HUES48 (cell line): ENCODE measurements at regions not wholly inside any gene's neighbourhood (a gene's known extent, or its start where the extent isn't known, plus 50 kb on each side); places are given as distances from the start of the nearest gene placed in this dataset.

Source experiments
- H3K27ac ChIP-seq: one replicate; pipeline ENCODE4 v1.7.0; 2013; ENCODE audit warnings: low read depth, low read length, inconsistent platforms
- H3K27me3 ChIP-seq: 2 replicates; pipeline ENCODE4 v1.6.1; 2013; ENCODE audit warnings: mild to moderate bottlenecking, low read length; ENCODE audit not compliant: control insufficient read depth, insufficient read depth
- H3K36me3 ChIP-seq: 2 replicates; pipeline ENCODE4 v1.6.1; 2013; ENCODE audit warnings: low read length; ENCODE audit not compliant: control insufficient read depth, insufficient read depth
- H3K4me1 ChIP-seq: 2 replicates; pipeline ENCODE4 v1.6.1; 2013; ENCODE audit warnings: mild to moderate bottlenecking, low read length; ENCODE audit not compliant: control insufficient read depth, insufficient read depth
- H3K4me3 ChIP-seq: 2 replicates; pipeline ENCODE4 v1.5.1; 2013; ENCODE audit warnings: mild to moderate bottlenecking, low read depth, low read length
- H3K9ac ChIP-seq: 2 replicates; pipeline ENCODE4 v1.6.1; 2013; ENCODE audit warnings: mild to moderate bottlenecking, low read depth, low read length, moderate library complexity
- H3K9me3 ChIP-seq: 2 replicates; pipeline ENCODE4 v1.6.1; 2013; ENCODE audit warnings: low read length; ENCODE audit not compliant: control insufficient read depth, insufficient read depth

DNA sequence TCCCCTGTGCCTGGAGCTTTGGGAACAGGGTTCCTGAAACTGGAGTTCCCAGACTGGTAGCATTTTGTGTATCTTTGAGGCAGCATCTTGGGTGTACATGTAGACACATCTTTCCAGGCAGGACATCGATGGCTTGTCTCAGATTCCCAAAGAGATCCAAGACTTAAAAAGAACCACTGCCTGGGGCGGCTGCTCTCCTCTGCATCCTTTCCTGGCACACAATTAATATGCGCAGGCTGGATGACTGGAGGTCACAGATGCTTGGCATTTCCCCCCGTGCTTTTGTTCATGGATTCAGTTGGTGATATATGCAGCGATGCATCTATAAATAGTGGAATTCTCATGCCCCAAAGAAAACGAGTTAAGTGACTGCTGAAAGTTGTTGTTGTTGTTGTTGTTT is 80.5 kb downstream of the CLDN34 start:
- no peak overlapping the region for H3K4me3 ChIP-seq
- H3K27me3 ChIP-seq: no peaks in the 10 kb centered on the region
- peak overlapping the region; percentile 6 for H3K27ac ChIP-seq
- no peaks in the 10 kb centered on the region for H3K36me3 ChIP-seq
- no peaks in the 10 kb centered on the region for H3K9me3 ChIP-seq
- no peak overlapping the region; the same call in 1 of the 2 replicates for H3K9ac ChIP-seq
- H3K4me1 ChIP-seq: peaks cover 49% of the 10 kb centered on the region

DNA sequence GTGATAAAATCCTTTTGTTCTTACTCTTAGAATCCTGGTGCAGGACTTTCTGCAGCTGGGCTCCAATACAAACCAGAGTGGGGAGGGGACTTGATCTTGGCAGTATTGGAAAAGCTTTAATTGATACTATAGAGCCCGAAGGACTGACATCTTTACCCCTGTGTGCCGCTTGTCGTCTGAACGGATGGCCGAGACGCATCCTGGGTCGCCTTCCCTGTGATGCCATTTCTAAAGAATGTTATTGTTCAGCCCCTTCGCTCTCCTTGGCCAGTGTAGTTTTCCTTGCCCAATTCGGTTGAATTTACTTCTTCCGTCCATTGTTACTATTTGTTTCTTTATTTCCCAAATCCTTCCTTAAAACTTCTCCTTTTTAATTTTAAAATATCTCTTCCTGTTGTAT is 80.9 kb downstream of the CLDN34 start:
- no peaks in the 10 kb centered on the region for H3K27me3 ChIP-seq
- no peak overlapping the region; the same call in 1 of the 2 replicates for H3K9ac ChIP-seq
- H3K36me3 ChIP-seq: no peaks in the 10 kb centered on the region
- H3K27ac ChIP-seq: peak overlapping the region; percentile 37
- peaks cover 49% of the 10 kb centered on the region for H3K4me1 ChIP-seq
- H3K4me3 ChIP-seq: no peak overlapping the region
- H3K9me3 ChIP-seq: no peaks in the 10 kb centered on the region

DNA sequence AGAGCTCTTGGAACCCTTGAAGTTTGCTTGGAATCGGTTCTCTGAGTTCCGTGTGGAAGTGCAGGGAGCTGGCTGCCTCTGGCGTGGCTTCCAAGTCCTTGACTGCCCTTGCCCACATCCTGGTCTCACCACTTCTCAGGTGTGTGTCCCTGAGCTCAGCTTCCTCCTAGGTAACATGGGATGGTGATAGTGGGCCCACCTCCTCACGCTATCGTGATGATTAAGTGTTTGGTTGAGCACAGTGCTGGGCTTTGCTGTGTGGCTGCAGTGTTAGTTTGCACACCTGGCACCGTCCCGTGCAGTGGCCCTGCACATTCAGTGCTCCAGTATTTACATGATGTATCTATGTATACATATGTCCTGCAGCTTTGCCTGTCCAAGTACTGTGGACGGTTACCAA is 81.5 kb downstream of the CLDN34 start:
- Histone ChIP-seq H3K27ac (peak overlapping the region; percentile 37), H3K9me3 (no peaks in the 10 kb centered on the region), H3K9ac (no peak overlapping the region), H3K4me1 (peaks cover 49% of the 10 kb centered on the region), H3K4me3 (no peak overlapping the region), H3K36me3 (no peaks in the 10 kb centered on the region), H3K27me3 (no peaks in the 10 kb centered on the region)

DNA sequence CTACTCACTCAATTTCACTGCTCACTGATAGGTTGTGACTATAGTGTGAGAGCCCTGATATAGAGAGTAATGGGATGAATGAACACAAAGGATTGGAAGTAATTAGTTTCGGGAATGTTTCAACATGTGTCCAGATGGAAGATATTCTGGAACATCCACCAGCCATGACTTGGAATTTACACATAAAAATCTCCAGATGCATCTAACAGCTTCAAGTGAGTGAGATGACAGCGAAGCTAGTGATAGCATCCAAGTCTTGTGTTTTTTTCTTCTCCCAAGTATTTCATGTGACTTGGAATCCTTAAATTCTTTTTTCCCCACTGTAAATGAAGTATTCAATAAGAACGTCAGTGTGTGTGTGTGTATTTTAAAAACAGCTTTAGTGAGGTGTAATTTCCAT is 82.1 kb downstream of the CLDN34 start:
- no peaks in the 10 kb centered on the region for H3K36me3 ChIP-seq

DNA sequence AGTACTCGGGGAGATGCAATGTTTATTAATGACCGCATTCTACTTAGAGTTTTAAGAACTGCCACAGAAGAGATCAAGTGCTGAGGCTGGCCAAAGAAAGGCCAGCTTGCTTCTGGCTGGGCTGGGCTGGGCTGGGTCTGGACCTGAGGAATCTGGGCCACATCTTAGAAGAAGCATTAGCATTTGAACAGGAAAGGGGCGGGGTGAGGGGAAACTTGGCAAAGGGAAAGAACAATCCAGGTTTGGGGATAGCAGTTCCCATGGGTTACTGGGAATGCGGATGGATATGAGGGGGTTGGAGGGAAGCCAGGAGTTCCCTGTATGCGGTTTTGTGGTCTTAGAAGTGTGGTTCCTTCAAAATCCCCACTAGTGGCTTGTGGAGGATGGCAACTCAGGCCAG is 83.3 kb downstream of the CLDN34 start:
- Histone ChIP-seq H3K27me3 (no peaks in the 10 kb centered on the region), H3K9ac (no peak overlapping the region), H3K4me1 (peaks cover 49% of the 10 kb centered on the region), H3K27ac (peak overlapping the region; percentile 62), H3K4me3 (0 out of 2 replicates have a peak overlapping the region, but pooled peaks have one; percentile 3), H3K9me3 (no peaks in the 10 kb centered on the region; the same call in 1 of the 2 replicates), H3K36me3 (no peaks in the 10 kb centered on the region)

More for the DNA sequence above, 82.1 kb downstream of the CLDN34 start:
- peaks cover 49% of the 10 kb centered on the region for H3K4me1 ChIP-seq
- no peaks in the 10 kb centered on the region for H3K27me3 ChIP-seq
- H3K9me3 ChIP-seq: no peaks in the 10 kb centered on the region
- no peak overlapping the region for H3K4me3 ChIP-seq
- H3K9ac ChIP-seq: no peak overlapping the region
- H3K27ac ChIP-seq: no peak overlapping the region

DNA sequence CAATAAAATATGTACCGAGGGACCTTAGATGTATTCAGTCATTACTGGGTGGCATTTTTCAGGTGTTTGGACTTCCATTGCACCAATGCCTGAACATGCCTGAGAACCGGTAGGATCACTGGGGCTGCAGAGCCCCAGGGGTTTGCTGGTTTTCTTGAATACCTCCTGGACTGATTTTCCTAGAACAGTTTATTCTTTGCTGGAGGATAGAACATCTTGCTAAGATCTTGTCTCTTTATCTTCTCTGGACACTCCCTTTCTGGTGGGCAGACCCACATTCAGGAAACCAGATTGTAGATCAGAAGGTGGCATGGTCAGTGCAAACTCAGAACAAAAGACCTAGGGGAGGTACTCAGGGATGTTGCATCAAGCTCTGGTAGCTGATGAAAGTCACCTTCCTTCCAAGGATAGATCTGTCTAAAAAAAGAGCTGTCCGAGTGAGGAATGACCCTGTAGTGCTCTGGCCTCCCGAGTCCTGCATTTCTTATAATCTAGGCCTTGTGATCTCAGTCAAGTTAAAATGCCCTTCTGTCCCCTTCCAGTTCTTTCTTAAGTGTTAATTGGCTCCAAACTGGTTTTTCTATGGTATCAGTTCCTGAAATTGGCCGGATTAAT is 84.8 kb downstream of the CLDN34 start:
- no peaks in the 10 kb centered on the region; the same call in 1 of the 2 replicates for H3K9me3 ChIP-seq
- H3K9ac ChIP-seq: no peak overlapping the region
- H3K27me3 ChIP-seq: no peaks in the 10 kb centered on the region
- H3K4me3 ChIP-seq: no peak overlapping the region
- peaks cover 49% of the 10 kb centered on the region for H3K4me1 ChIP-seq
- H3K27ac ChIP-seq: no peak overlapping the region
- H3K36me3 ChIP-seq: no peaks in the 10 kb centered on the region

DNA sequence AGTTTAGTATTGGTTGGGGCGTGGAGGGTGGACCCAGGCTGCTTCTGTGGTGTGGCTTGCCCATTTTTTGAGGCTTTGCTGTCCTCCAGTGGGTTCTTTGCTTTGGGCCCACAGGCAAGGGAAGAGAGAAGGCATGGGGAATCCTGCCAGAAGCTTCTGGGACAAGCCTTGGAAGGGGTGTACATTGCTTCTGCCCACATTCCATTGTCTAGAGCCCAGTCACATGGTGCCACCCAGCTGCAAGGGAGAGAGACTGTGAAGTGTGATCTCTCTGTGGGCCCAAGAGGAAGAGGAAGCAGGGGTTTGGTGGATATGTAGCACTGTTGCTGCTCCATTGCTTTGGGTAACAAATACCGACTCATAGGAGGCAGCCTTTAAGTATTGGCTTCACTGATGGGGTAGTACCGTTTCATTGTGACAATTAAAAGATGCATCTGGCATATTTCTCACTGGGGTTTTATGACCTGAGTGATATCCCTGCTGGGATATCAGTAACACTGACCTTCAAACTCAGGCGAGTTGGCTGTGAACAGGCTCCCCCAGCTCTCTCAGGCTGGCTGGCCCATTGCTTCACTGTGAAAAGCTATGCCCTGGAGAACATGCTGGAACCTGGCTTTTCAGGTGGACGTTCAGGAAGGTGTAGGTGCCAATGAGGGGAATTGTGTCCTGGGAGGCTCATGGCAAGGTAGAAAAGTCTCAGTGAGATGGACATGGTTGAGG is 85.9 kb downstream of the CLDN34 start:
- no peaks in the 10 kb centered on the region for H3K27me3 ChIP-seq
- peaks cover 38% of the 10 kb centered on the region for H3K4me1 ChIP-seq
- no peak overlapping the region for H3K4me3 ChIP-seq
- no peaks in the 10 kb centered on the region for H3K36me3 ChIP-seq
- H3K9ac ChIP-seq: no peak overlapping the region
- H3K9me3 ChIP-seq: no peaks in the 10 kb centered on the region; the same call in 1 of the 2 replicates
- H3K27ac ChIP-seq: no peak overlapping the region

DNA sequence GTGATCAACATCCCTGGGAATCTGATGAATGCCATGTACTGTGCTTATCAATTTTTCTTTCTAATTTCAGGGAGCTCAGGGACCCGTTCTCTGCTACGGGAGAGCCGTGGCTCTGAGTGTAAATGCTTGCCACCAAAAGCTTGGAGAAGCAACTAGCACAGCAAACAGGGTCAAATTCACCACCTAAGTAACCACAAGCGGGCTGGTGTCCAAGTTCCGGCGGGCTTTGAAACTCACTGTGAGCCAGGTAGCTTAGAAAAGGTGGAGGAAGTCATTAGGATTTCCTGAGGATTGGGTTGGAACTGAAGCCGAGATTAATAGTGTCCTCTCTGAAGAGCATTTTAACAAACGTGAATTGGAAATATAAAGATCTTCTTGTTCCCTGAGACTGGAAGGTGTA is 87.2 kb downstream of the CLDN34 start:
- Histone ChIP-seq H3K36me3 (no peaks in the 10 kb centered on the region), H3K9me3 (no peaks in the 10 kb centered on the region; the same call in 1 of the 2 replicates), H3K4me3 (no peak overlapping the region), H3K4me1 (peaks cover 28% of the 10 kb centered on the region), H3K27me3 (no peaks in the 10 kb centered on the region), H3K9ac (no peak overlapping the region), H3K27ac (no peak overlapping the region)

DNA sequence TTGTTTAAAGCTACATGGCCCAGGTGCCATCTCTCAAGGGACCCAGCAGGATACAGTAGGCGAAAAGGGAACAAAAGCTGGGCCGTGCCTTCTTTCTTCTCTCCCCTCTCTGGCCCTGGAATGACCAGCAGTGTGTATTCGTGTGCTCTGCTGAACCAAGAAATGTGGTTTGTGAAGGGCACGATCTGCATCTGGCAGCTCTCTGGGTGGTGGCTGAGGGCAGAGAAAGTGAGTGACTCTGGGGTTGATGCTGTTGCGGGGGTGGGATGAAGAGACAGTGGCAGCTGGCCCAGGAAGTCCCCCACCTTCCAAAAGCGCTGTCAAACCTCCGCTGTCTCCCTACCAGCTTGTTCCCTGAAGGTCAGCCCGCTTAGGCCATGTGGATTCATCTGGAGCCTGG is 88.3 kb downstream of the CLDN34 start:
- no peak overlapping the region for H3K9ac ChIP-seq

DNA sequence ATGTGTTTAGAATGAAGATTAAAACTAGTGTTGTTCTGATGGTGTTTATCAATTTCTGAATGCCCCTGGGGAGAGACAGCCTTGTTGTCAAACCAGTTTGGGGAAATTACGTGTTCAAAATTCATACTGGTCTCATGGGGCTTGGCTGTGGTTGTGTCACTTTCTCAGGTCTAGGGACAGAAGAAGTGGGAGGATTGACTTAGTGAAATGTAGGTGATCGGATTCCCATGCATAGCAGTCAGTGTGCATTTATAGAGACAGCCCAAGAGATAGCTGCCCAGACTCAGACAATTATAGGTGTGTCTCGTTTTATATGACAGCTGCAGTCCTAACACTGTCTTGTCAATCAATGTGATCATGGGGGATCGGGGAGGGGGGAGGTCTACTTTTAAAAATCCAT is 94.4 kb upstream of the CLCN4 start:
- Histone ChIP-seq H3K9me3 (no peaks in the 10 kb centered on the region), H3K36me3 (no peaks in the 10 kb centered on the region), H3K27ac (no peak overlapping the region), H3K4me1 (peaks cover 20% of the 10 kb centered on the region), H3K9ac (no peak overlapping the region), H3K4me3 (no peak overlapping the region), H3K27me3 (no peaks in the 10 kb centered on the region)

More for the DNA sequence above, 88.3 kb downstream of the CLDN34 start:
- Histone ChIP-seq H3K9me3 (no peaks in the 10 kb centered on the region; the same call in 1 of the 2 replicates), H3K27ac (no peak overlapping the region), H3K36me3 (no peaks in the 10 kb centered on the region), H3K4me3 (no peak overlapping the region), H3K4me1 (peaks cover 18% of the 10 kb centered on the region), H3K27me3 (no peaks in the 10 kb centered on the region)

DNA sequence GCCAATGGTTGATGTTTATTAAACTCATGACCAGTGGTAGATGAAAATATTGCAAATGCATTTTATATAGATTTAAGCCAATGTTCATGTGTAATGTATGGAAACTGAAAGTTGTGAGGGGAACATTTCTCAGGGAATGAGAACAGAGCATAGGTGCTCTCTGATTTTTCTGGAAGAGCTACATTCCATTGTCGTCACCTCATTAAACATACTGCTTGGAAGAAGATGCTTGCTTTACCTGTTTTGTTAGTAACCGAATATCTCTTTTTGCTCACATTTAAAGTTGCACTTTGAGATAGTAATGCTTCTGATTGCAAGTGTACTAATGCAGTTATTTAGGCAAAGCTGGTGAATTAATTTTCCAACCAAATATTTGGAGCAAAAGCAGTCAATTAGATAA is 93.8 kb upstream of the CLCN4 start:
- H3K4me1 ChIP-seq: peaks cover 20% of the 10 kb centered on the region
- H3K27me3 ChIP-seq: no peaks in the 10 kb centered on the region
- no peaks in the 10 kb centered on the region for H3K9me3 ChIP-seq
- no peak overlapping the region for H3K27ac ChIP-seq
- H3K36me3 ChIP-seq: no peaks in the 10 kb centered on the region
- no peak overlapping the region for H3K9ac ChIP-seq
- no peak overlapping the region for H3K4me3 ChIP-seq
